Epithelial cell of esophagus (primary cell): ENCODE measurements at regions not wholly inside any gene's neighbourhood (a gene's known extent, or its start where the extent isn't known, plus 50 kb on each side); places are given as distances from the start of the nearest gene placed in this dataset.

ENCODE experiments used
- DNase-seq: peaks from one replicate; pipeline ENCODE4 v3.0.0; 2010; ENCODE audit warnings: low read depth
- H3K4me3 ChIP-seq: 2 replicates; pipeline ENCODE4 v1.5.1; 2011; ENCODE audit warnings: mild to moderate bottlenecking, low read length, control low read depth
- CTCF ChIP-seq: IDR thresholded peaks from 2 replicates; pipeline ENCODE4 v1.5.1; 2011; ENCODE audit warnings: low read depth, mild to moderate bottlenecking, low read length, control low read depth, inconsistent platforms; ENCODE audit not compliant: insufficient read depth; ENCODE audit errors: missing control alignments

- DNase-seq = peak; percentile 86
- no peak for TF ChIP-seq CTCF
- H3K4me3 ChIP-seq = no peak overlapping the region
These were observed 58.3 kb upstream of the SLC6A11 start for GRCh38 chr3:10757821-10758130.

GRCh38 chr3:10758304-10759037 lies 57.6 kb upstream of the SLC6A11 start:
- TF ChIP-seq CTCF = peak; percentile 85
- no peak overlapping the region for H3K4me3 ChIP-seq
- peak; percentile 86 for DNase-seq

GRCh38 chr3:10759495-10759894 lies 56.5 kb upstream of the SLC6A11 start:
- no peak for DNase-seq
- H3K4me3 ChIP-seq = no peak overlapping the region
- no peak for TF ChIP-seq CTCF

GRCh38 chr3:10760199-10760598 lies 55.8 kb upstream of the SLC6A11 start:
- no peak overlapping the region for H3K4me3 ChIP-seq
- no peak for DNase-seq
- TF ChIP-seq CTCF = no peak

GRCh38 chr3:10761583-10761982 lies 54.4 kb upstream of the SLC6A11 start:
- no peak for DNase-seq
- no peak overlapping the region for H3K4me3 ChIP-seq

GRCh38 chr3:10762116-10762515 lies 53.9 kb upstream of the SLC6A11 start:
- no peak for DNase-seq
- TF ChIP-seq CTCF = no peak

More at GRCh38 chr3:10761583-10761982, 54.4 kb upstream of the SLC6A11 start:
- no peak for TF ChIP-seq CTCF

GRCh38 chr3:10762611-10763247 lies 53.3 kb upstream of the SLC6A11 start:
- no peak overlapping the region for H3K4me3 ChIP-seq
- no peak for TF ChIP-seq CTCF
- no peak for DNase-seq

More at GRCh38 chr3:10762116-10762515, 53.9 kb upstream of the SLC6A11 start:
- no peak overlapping the region for H3K4me3 ChIP-seq
